NB4 (cell line): ENCODE measurements at regions not wholly inside any gene's neighbourhood (a gene's known extent, or its start where the extent isn't known, plus 50 kb on each side); places are given as distances from the start of the nearest gene placed in this dataset.

ENCODE experiments used
- POLR2A ChIP-seq: IDR thresholded peaks from 2 replicates; pipeline ENCODE4 v1.6.1; 2011; ENCODE audit warnings: mild to moderate bottlenecking; ENCODE audit not compliant: insufficient read length; ENCODE audit errors: extremely low read depth
- TF ChIP-seq, protein P1 (sequence below): IDR thresholded peaks from 2 replicates; pipeline ENCODE4 v1.6.1; 2011; ENCODE audit warnings: low read depth, low read length
- TF ChIP-seq, protein P2 (sequence below): IDR thresholded peaks from one replicate; pipeline ENCODE4 v1.5.1; 2012; ENCODE audit warnings: low read depth, low read length

DNA sequence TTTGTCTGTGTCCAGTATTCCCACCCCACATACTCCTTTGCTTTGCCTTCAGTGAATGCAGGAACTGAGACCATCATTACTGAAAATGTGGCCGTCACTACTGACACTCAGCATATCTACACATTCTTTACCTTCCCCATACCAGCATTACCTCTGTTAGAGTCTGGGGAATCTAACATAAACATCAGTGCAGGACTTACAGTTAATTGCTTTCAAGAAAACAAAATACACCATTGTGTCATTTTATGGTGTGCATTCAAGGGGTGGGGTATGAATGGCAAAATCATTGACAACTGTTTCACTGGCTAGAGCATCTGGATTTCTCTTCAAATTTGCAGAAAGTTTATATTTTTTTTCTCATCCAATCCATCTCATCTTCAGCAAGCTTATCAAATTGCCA is 731.4 kb upstream of the RIOK2 start:
- TF ChIP-seq, protein P1, sequence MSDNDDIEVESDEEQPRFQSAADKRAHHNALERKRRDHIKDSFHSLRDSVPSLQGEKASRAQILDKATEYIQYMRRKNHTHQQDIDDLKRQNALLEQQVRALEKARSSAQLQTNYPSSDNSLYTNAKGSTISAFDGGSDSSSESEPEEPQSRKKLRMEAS, result no peak
- TF ChIP-seq POLR2A, result no peak
- TF ChIP-seq, protein P2, sequence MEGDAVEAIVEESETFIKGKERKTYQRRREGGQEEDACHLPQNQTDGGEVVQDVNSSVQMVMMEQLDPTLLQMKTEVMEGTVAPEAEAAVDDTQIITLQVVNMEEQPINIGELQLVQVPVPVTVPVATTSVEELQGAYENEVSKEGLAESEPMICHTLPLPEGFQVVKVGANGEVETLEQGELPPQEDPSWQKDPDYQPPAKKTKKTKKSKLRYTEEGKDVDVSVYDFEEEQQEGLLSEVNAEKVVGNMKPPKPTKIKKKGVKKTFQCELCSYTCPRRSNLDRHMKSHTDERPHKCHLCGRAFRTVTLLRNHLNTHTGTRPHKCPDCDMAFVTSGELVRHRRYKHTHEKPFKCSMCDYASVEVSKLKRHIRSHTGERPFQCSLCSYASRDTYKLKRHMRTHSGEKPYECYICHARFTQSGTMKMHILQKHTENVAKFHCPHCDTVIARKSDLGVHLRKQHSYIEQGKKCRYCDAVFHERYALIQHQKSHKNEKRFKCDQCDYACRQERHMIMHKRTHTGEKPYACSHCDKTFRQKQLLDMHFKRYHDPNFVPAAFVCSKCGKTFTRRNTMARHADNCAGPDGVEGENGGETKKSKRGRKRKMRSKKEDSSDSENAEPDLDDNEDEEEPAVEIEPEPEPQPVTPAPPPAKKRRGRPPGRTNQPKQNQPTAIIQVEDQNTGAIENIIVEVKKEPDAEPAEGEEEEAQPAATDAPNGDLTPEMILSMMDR, result no peak
